Lower leg skin (tissue), 3 donors: ENCODE measurements at regions not wholly inside any gene's neighbourhood (a gene's known extent, or its start where the extent isn't known, plus 50 kb on each side); places are given as distances from the start of the nearest gene placed in this dataset.

Source experiments
- CTCF ChIP-seq, 3 donors: fragments of 450-650 bp; IDR thresholded peaks; one replicate each; pipeline ENCODE4 v1.5.1; 2016; ENCODE audit warnings: antibody characterized with exemption in 3 of 3, mild to moderate bottlenecking in 3 of 3, moderate library complexity in 2 of 3
- POLR2A ChIP-seq, 2 donors: fragments of 450-650 bp; IDR thresholded peaks; one replicate each; pipeline ENCODE4 v1.6.1; 2016 to 2017; ENCODE audit warnings: antibody characterized with exemption in 2 of 2, mild to moderate bottlenecking in 1 of 2, moderate library complexity in 1 of 2

GRCh38 chr15:77764095-77764494 lies 131.4 kb upstream of the LINGO1 start:
- TF ChIP-seq CTCF (IDR thresholded peaks at IDR 0.05) (no peak), POLR2A (IDR thresholded peaks at IDR 0.05) (no peak)
